ENCODE measurements at regions not wholly inside any gene's neighbourhood (a gene's known extent, or its start where the extent isn't known, plus 50 kb on each side); places are given as distances from the start of the nearest gene placed in this dataset.

- no peak for TF ChIP-seq CBX5 (IDR thresholded peaks at IDR 0.05; ENCODE audit: low read depth, low read length)
- TF ChIP-seq RXRA (IDR thresholded peaks at IDR 0.05; ENCODE audit: insufficient read depth, low read depth, low read length), result no peak
- no peak for TF ChIP-seq JUND (IDR thresholded peaks at IDR 0.05; ENCODE audit: low read length)
Observed at GRCh38 chr6:65927141-65927540, 220.1 kb upstream of the EYS start (continued).

All from H1 (cell line).